Activated naive CD4-positive, alpha-beta T cell treated with anti-CD3 and anti-CD28 coated beads for 36 hours (primary cell): ENCODE measurements at regions not wholly inside any gene's neighbourhood (a gene's known extent, or its start where the extent isn't known, plus 50 kb on each side); places are given as distances from the start of the nearest gene placed in this dataset.
"Not testable (repeated sequence)": the region's sequence is repeated elsewhere in the genome, so short reads cannot be mapped to it uniquely, and the experiment has no call there.

Experiments
- CTCF ChIA-PET: fragments of 350-600 bp; sonication (Branson Sonifier 250); formaldehyde crosslinking; loops from one replicate; lab custom pipeline; 2021; ENCODE audit warnings: antibody characterized with exemption; lab: Charles Lee
- DNase-seq: peaks from one replicate; pipeline ENCODE4 v3.0.0-alpha.2; 2020
- H3K27ac Mint-ChIP-seq: one replicate; pipeline ENCODE4 v1.8.0; 2021; ENCODE audit warnings: mild to moderate bottlenecking, mixed read lengths
- H3K27me3 Mint-ChIP-seq: one replicate; pipeline ENCODE4 v1.8.0; 2021; ENCODE audit warnings: low read depth, mixed read lengths
- H3K36me3 Mint-ChIP-seq: one replicate; pipeline ENCODE4 v1.8.0; 2021; ENCODE audit warnings: low read depth, mixed read lengths
- H3K4me1 Mint-ChIP-seq: one replicate; pipeline ENCODE4 v1.8.0; 2021; ENCODE audit warnings: low read depth, mixed read lengths
- H3K4me3 Mint-ChIP-seq: one replicate; pipeline ENCODE4 v1.8.0; 2021; ENCODE audit warnings: mild to moderate bottlenecking, moderate library complexity, mixed read lengths
- H3K9me3 Mint-ChIP-seq: one replicate; pipeline ENCODE4 v1.8.0; 2021; ENCODE audit warnings: mixed read lengths
- intact Hi-C: fragments of 100-400 bp; cut with micrococcal nuclease; formaldehyde crosslinking; loops from one replicate; pipeline ENCODE4 v1.15.1; 2023

DNA sequence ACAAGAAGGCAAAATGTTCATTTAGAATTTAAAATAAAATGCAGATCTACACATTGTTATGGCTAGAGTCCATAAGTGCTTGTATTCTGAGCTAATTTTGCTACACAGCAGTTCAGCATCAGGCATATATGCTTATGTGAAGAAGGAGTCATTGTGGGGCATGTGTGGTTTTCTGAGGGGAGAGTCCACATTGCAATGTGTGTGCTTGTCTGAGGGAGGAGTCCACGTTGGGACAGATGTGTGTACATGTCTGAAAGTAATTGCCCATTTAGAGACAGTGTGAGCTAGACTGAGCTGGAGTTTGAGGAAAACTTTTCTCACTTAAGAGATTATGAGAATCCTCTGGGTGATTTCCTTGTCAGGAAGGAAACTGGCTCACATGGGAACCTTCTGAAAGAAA lies 767.9 kb downstream of the TMEM121 start:
- peaks cover 2% of the 10 kb centered on the region for H3K9me3 Mint-ChIP-seq
- CTCF ChIA-PET: interaction anchor here (0.6 to 2.5 kb wide), 5 partner anchors 9 to 37 kb away, joined by 3 to 15 read pairs (median 4); no protein-coding TSS in a partner anchor
- intact Hi-C loops: no loop called here
- peaks cover 9% of the 10 kb centered on the region for H3K27me3 Mint-ChIP-seq
- H3K27ac Mint-ChIP-seq: no peak overlapping the region
- no peak for DNase-seq
- no peak overlapping the region for H3K4me3 Mint-ChIP-seq
- H3K4me1 Mint-ChIP-seq: no peaks in the 10 kb centered on the region
- H3K36me3 Mint-ChIP-seq: no peaks in the 10 kb centered on the region

DNA sequence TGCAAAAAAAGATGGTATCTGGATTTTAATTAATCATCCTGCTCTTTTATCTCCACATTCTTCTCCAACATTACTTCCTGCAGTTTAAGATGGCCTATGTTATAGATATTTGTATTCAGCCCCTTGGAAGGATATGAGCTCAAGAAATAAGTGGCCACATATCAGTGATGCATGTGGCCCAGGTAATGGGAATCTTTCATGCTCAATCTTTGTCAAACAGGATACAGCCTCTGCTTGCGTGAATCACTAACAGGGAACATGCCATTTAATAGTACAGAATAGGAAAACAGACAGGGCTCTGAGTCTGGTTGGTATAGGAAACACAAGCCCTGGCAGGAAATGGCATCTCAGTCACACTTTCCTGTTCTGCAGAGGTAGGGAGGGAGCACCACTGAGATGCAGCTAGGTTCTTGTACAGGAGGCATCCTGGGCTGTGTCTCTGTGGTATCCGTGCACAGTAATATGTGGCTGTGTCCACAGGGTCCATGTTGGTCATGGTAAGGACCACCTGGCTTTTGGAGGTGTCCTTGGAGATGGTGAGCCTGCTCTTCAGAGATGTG lies 774.6 kb downstream of the TMEM121 start:
- CTCF ChIA-PET: interaction anchor here (1.2 to 1.3 kb wide), 2 partner anchors 12 to 117 kb away, joined by 3 to 5 read pairs; no protein-coding TSS in a partner anchor

GRCh38 chr14:106301609-106302008 lies 775.2 kb downstream of the TMEM121 start:
- H3K27me3 Mint-ChIP-seq, H3K9me3 Mint-ChIP-seq, H3K36me3 Mint-ChIP-seq, intact Hi-C loops, H3K4me3 Mint-ChIP-seq, DNase-seq, H3K27ac Mint-ChIP-seq: not testable (repeated sequence)
- CTCF ChIA-PET: interaction anchor here (1.4 to 1.8 kb wide), 2 partner anchors 13 to 116 kb away, joined by 4 to 6 read pairs; no protein-coding TSS in a partner anchor
- H3K4me1 Mint-ChIP-seq: peaks cover 11% of the 10 kb centered on the region

More for the DNA sequence above, 774.6 kb downstream of the TMEM121 start:
- peak; percentile 21 for DNase-seq
- H3K4me1 Mint-ChIP-seq: peaks cover 11% of the 10 kb centered on the region
- H3K27ac Mint-ChIP-seq, intact Hi-C loops, H3K9me3 Mint-ChIP-seq, H3K27me3 Mint-ChIP-seq, H3K4me3 Mint-ChIP-seq, H3K36me3 Mint-ChIP-seq: not testable (repeated sequence)

DNA sequence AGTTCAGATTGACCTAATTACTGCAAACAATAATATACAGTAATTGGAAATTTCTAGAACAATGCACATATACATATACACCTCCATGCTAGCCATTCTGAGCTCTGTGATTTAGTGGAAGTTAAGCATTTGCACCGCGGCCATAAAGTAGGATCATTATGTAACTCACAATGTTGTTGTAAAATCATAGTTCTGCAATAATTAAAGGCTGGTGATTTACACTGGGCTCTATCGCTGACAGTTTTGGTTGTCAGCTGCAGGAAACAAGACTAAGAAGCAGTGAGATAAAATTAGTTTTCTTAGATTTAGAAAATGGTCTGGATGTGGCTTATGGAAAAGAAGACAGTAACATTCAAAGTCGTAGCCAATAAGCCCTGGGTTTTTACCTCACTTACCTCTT lies 776.3 kb downstream of the TMEM121 start:
- no peak for DNase-seq
- Mint-ChIP-seq H3K4me1 (peaks cover 11% of the 10 kb centered on the region), H3K4me3 (no peak overlapping the region), H3K9me3 (peaks cover 2% of the 10 kb centered on the region), H3K27ac (no peak overlapping the region), H3K36me3 (no peaks in the 10 kb centered on the region), H3K27me3 (no peaks in the 10 kb centered on the region)
- CTCF ChIA-PET: interaction anchor here (0.7 to 2.0 kb wide), 9 partner anchors 8 to 134 kb away, joined by 3 to 8 read pairs (median 5); no protein-coding TSS in a partner anchor
- intact Hi-C loops: no loop called here

DNA sequence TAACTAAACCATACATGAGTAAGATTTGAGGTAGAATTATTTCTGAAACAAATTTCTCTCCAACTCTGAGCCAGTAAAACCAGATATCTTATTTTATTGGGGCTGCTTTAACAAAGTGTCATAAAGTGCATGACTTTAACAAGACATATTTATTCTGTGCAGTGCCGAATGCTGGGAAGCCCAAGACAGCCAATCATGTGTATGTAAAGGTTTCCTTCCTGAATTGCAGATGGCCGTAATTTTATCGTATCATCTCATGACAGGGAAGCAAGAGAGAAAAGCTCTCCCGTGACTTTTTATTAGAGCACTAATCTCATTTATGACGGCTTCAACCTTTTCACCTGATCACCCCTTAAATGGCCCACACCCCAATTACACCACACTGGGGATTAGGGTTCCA lies 777.9 kb downstream of the TMEM121 start:
- Mint-ChIP-seq H3K27ac (no peak overlapping the region), H3K9me3 (no peaks in the 10 kb centered on the region), H3K36me3 (no peaks in the 10 kb centered on the region), H3K4me1 (peaks cover 11% of the 10 kb centered on the region), H3K27me3 (no peaks in the 10 kb centered on the region), H3K4me3 (no peak overlapping the region)
- intact Hi-C loops: no loop called here
- CTCF ChIA-PET: no interaction called here
- no peak for DNase-seq

DNA sequence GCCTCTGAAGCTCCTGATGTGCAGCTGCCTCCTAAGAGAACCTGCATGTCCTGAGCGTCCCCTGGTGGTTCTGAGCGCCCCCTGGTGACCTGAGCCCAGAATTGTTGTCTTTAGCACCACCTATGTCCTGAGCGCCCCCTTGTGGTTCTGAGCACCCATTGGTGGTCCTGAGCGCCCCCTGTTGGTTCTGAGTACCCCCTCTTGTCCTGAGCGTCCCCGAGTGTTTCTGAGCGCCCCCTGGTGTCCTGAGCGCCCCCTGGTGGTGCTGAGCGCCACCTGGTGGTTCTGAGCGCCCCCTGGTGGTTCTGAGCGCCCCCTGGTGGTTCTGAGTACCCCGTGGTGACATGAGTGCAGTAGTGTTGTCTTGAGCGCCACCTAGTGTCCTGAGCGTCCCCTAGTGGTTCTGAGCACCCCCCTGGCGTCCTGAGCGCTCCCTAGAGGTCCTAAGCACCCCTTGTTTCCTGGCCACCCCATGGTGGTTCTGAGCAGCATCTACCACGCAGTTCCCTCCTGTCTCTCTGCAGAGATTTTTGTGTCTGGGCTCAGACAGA lies 782.5 kb downstream of the TMEM121 start:
- intact Hi-C loops: loop anchor here (1.0 kb wide), 3 partner anchors 9 to 64 kb away; no protein-coding TSS in a partner anchor
- Mint-ChIP-seq H3K4me3 (no peak overlapping the region), H3K27me3 (no peaks in the 10 kb centered on the region), H3K4me1 (no peaks in the 10 kb centered on the region), H3K27ac (no peak overlapping the region), H3K9me3 (no peaks in the 10 kb centered on the region), H3K36me3 (no peaks in the 10 kb centered on the region)
- CTCF ChIA-PET: interaction anchor here (0.6 to 3.4 kb wide), 48 partner anchors 9 to 205 kb away, joined by 3 to 23 read pairs (median 4); no protein-coding TSS in a partner anchor
- peak; percentile 97 for DNase-seq

GRCh38 chr14:106309423-106309822 lies 783.0 kb downstream of the TMEM121 start:
- H3K36me3 Mint-ChIP-seq: no peaks in the 10 kb centered on the region
- H3K27ac Mint-ChIP-seq: no peak overlapping the region
- CTCF ChIA-PET: interaction anchor here (0.6 to 3.4 kb wide), 13 partner anchors 9 to 284 kb away, joined by 3 to 23 read pairs (median 5); no protein-coding TSS in a partner anchor
- intact Hi-C loops: loop anchor here (1.0 kb wide), 3 partner anchors 9 to 64 kb away; no protein-coding TSS in a partner anchor
- H3K4me1 Mint-ChIP-seq: no peaks in the 10 kb centered on the region
- H3K4me3 Mint-ChIP-seq: no peak overlapping the region
- no peaks in the 10 kb centered on the region for H3K27me3 Mint-ChIP-seq
- DNase-seq: no peak
- no peaks in the 10 kb centered on the region for H3K9me3 Mint-ChIP-seq

DNA sequence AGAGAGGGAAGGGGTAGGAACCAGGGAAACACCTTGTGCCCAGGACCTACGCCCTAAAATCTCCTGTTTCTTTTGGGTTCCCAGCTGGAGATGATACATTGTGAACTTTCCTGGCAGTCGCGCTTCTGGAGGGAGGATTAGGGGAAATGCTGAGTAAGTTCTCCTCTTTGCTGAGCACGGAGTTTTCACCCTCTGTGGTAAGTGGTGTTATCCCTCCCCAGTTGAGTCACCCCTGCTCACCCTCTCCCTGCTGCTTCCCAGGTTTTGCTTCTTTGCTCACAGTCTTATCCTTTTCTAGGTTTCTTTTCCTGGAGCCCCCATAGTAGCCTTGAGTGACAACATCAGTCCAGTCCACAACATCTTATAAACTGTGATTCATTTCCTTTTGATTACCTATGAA lies 789.1 kb downstream of the TMEM121 start:
- Mint-ChIP-seq H3K27ac (no peak overlapping the region), H3K4me3 (no peak overlapping the region), H3K36me3 (no peaks in the 10 kb centered on the region), H3K4me1 (no peaks in the 10 kb centered on the region), H3K9me3 (no peaks in the 10 kb centered on the region), H3K27me3 (peaks cover 3% of the 10 kb centered on the region)
- CTCF ChIA-PET: interaction anchor here (1.1 kb wide), 1 partner anchor 58 kb away, joined by 4 read pairs; no protein-coding TSS in a partner anchor
- DNase-seq: no peak
- intact Hi-C loops: loop anchor here (5.0 kb wide), 1 partner anchor 38 kb away; no protein-coding TSS in a partner anchor

- CTCF ChIA-PET: interaction anchor here (1.0 to 3.8 kb wide), 5 partner anchors 8 to 100 kb away, joined by 3 to 23 read pairs (median 8); no protein-coding TSS in a partner anchor
- H3K27ac Mint-ChIP-seq: no peak overlapping the region
Measured at GRCh38 chr14:106317593-106317992, 791.2 kb downstream of the TMEM121 start.

GRCh38 chr14:106318700-106319099 lies 792.3 kb downstream of the TMEM121 start:
- H3K36me3 Mint-ChIP-seq: no peaks in the 10 kb centered on the region
- H3K4me3 Mint-ChIP-seq: no peak overlapping the region
- H3K27ac Mint-ChIP-seq: no peak overlapping the region
- intact Hi-C loops: loop anchor here (1.0 to 5.0 kb wide), 2 partner anchors 9 to 41 kb away; no protein-coding TSS in a partner anchor
- peaks cover 3% of the 10 kb centered on the region for H3K27me3 Mint-ChIP-seq
- no peaks in the 10 kb centered on the region for H3K9me3 Mint-ChIP-seq
- no peaks in the 10 kb centered on the region for H3K4me1 Mint-ChIP-seq
- DNase-seq: peak; percentile 81
- CTCF ChIA-PET: interaction anchor here (0.7 to 3.8 kb wide), 7 partner anchors 9 to 99 kb away, joined by 3 to 23 read pairs (median 5); no protein-coding TSS in a partner anchor

More at GRCh38 chr14:106317593-106317992, 791.2 kb downstream of the TMEM121 start:
- Mint-ChIP-seq H3K4me3 (no peak overlapping the region), H3K4me1 (no peaks in the 10 kb centered on the region), H3K9me3 (no peaks in the 10 kb centered on the region), H3K27me3 (peaks cover 3% of the 10 kb centered on the region), H3K36me3 (no peaks in the 10 kb centered on the region)
- intact Hi-C loops: loop anchor here (5.0 kb wide), 1 partner anchor 40 kb away; no protein-coding TSS in a partner anchor
- no peak for DNase-seq

GRCh38 chr14:106323970-106324369 lies 797.6 kb downstream of the TMEM121 start:
- H3K4me1 Mint-ChIP-seq, intact Hi-C loops, H3K27ac Mint-ChIP-seq, H3K36me3 Mint-ChIP-seq, H3K4me3 Mint-ChIP-seq, CTCF ChIA-PET, H3K9me3 Mint-ChIP-seq, H3K27me3 Mint-ChIP-seq: not testable (repeated sequence)
- DNase-seq: peak; percentile 40

GRCh38 chr14:106327234-106327633 lies 800.9 kb downstream of the TMEM121 start:
- no peak for DNase-seq
- Mint-ChIP-seq H3K9me3 (no peaks in the 10 kb centered on the region), H3K4me1 (no peaks in the 10 kb centered on the region), H3K27me3 (no peaks in the 10 kb centered on the region), H3K27ac (no peak overlapping the region), H3K4me3 (no peak overlapping the region), H3K36me3 (no peaks in the 10 kb centered on the region)
- CTCF ChIA-PET: interaction anchor here (0.6 to 1.7 kb wide), 3 partner anchors 8 to 90 kb away, joined by 4 to 7 read pairs (median 4); no protein-coding TSS in a partner anchor
- intact Hi-C loops: no loop called here
